T-helper 1 cell (primary cell): ENCODE measurements at regions not wholly inside any gene's neighbourhood (a gene's known extent, or its start where the extent isn't known, plus 50 kb on each side); places are given as distances from the start of the nearest gene placed in this dataset.
"Not testable (repeated sequence)": the region's sequence is repeated elsewhere in the genome, so short reads cannot be mapped to it uniquely, and the experiment has no call there.

ENCODE experiments used
- DNase-seq, 5 donors: peaks; one replicate each; pipeline ENCODE4 v3.0.0-alpha.2; 2012 to 2020

DNA sequence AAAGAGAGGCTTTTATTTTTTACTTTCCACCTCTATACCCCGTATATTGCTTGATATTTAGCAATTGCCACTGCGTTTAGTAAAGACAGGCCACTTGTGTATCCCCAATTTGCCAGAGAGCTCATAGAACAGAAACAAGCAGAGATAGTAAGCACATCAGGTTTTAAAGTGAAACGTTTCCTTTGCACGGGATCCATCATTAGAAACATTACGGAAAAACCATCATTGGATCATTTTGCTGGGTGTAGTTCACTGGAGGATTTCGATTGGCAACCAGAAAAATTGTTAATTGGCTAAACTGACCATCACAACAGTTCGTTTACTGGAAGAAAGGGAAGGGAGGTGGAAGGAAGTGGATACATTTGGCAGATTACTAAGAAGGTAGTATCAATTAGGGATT is 149.4 kb upstream of the STK32A start:
- DNase-seq: no peak

DNA sequence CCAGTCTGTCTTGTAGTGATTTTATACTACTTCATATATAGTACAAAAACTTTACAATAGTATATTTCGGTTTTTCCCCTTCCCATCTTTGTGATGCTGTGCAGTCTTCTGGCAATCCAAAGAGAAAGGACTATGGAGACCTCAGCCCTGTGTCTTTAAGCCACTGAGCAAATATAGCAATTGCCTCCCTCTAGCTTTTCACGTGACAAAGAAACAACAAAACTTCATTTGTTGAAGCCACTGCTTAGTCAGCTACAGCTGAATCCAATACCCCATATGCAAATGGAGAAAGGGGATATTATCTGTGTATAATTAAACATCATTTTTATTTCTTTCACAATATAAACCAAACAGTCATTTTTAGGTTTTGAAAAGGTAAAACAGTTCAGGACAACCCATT is 142.8 kb upstream of the STK32A start:
- no peak for DNase-seq

DNA sequence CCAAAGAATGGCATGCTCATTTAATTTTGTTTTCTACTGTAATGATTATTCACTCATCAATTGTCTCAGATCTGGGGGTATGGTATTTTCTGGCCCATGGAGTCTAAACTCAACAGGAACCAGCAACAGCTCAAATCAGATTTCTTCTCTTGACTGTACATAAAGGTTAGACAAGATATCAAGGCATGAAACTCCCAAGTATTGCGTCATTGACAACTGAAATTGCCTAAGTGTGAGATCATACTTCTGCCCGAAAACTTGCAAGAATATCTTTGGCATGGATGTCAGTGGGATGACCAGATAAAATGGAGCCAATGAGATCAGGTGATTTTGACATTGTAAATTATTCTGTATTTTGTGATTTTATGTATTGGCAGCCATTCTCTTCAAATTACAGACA is 141.7 kb upstream of the STK32A start:
- DNase-seq: no peak

DNA sequence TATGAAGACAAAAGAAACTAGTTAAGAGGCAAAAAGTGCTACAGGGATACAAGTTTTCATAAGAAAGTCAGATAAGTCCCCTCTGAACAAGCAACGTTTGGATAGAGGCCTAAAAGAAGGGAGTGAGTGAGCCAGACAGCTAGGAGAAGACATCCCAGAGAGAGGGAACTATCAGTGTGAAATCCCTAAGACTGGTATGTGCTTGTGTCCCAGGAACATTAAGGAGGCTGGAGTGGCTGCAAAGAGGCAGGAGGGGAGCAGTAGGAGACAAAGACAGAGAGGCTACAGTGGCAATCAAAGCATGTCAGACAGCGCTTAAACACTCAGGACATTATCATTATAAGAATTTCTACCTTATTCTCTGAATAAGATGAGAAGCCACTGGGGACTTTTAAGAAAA is 139.1 kb upstream of the STK32A start:
- no peak for DNase-seq

DNA sequence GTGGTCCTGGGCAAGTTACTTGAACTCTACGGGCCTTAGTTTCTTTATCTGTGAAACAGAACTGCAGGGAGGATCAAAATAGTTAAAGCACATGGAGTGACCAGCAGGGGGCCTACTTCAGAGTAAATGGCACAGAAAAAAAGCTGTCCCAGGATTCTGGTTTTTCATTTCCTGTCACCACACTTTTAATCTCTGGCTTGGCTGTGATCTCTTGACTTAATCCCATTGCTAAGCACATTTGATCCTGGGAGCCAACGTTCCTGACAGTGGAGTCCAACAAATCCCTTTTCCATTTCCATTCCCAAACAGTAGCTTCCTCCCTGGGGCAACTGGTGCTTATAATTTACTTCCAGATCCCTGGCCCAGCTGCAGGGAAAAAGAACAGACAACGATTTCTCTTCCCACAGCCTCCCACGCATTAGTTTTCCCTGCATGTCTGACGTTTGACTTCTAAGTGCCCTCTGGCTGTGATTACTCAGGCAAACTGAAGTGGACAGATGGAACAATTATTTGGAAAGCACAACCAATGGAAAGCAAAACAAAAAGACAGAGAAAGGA is 136.5 kb upstream of the STK32A start:
- no peak for DNase-seq

DNA sequence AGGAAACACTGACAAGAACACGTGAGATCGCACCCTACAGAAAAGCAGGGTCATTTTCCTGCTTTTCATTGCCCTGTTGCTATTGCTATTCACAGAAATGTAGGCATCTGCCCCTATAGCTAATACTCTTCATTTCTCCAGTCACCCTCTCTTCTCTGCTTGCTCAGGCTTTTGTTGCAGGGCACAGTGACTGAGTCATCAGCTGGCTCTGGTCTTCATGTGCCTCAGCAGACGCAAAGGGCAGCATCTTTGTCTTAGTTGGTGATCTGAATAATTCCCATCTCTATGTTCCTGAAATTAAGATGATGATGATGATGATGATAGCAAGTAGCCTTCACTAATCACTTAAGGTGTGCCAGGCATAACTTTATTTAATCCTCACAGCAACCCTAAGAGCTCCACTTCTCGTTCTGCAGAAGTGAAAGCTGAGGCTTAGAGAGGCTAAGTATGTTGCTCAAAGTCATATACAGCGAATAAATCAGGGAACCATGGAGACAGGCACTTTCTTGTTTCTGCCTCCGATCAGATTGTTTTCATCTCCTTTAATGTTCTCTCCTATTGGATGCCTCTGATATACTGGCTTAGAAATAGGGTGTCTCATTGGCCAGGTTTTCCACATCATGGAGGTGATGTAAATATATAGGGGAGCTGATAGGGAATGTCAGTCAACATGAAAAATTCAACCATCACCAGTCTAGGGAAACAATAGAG is 133.0 kb upstream of the STK32A start:
- DNase-seq: no peak

DNA sequence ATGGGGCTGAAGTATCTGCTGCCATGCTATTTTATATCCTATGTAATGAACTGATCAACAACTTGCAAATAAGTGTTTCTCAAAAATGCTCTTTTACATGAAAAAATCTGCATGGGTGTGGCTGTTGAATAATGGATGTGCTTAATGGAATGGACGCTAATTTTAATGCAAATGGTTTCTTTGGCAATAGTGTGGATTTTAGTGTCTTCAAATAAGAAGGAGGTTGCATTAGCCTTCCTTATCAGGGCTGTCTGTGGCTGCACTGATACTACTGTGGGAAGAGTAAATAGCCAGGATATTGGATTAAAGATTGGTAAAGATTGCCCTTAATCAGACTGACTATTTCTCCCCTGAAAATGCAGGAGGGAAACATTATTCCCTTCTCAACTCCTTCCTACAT is 121.9 kb upstream of the STK32A start:
- DNase-seq: no peak

DNA sequence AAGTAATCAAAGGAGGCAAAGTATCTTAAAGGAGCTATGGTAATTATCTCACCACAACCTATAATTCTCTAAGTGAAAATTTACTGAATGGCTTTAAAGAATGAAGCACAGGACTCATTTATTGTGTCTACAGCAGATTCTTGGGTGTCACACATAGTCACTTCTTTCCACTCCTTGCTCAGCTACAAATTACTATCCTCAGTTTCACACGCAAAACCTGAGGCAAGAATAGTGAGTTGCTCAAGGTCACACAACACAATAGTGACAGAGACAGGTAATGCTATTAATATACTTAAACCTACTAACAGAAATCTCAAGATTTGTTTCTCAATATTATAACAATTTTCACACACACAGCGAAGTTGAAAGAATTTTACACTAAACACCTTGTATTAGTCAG is 120.9 kb upstream of the STK32A start:
- no peak for DNase-seq

DNA sequence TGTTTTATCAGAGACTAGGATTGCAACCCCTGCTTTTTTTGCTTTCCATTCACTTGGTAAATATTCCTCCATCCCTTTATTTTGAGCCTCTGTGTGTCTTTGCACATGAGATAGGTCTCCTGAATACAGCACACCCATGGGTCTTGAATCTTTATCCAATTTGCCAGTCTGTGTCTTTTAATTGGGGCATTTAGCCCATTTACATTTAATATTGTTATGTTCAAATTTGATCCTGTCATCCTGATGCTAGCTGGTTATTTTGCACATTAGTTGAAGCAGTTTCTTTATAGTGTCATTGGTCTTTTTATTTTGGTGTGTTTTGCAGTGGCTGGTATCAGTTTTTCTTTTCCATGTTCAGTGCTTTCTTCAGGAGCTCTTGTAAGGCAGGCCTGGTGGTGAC is 95.1 kb upstream of the STK32A start:
- not testable (repeated sequence) for DNase-seq

DNA sequence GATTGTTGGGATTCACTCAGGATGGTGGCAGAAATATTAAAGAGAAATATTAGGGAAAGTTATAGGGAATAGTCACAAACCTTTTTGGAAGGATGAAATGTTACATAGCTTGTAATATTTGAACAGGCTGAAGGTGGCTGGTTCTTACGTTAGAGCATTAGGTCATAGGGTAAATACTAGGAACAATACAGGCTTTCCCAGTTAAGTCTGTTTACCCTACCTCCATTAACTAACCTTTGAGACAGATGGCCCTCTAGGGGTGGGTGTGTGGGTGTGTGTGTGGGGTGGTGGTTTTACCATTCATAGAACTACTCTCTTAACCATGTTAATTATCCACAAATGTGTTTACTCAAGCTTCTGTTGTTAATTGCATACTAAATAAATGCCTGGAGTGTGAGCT is 94.3 kb upstream of the STK32A start:
- no peak for DNase-seq

DNA sequence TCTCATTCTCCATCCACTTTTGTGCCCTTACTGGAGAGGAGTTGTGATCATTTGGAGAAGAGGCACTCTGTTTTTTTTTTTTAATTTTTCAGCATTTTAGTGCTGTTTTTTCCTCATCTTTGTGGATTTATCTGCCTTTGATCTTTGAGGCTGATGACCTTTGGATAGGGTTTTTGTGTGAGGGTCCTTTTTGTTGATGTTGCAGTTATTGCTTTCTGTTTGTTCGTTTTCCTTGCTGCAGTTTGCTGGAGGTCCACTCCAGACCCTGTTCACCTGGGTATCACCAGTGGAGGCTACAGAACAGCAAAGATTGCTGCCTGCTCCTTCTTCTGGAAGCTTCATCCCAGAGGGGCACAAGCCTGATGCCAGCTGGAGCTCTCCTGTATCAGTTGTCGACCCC is 93.2 kb upstream of the STK32A start:
- not testable (repeated sequence) for DNase-seq

DNA sequence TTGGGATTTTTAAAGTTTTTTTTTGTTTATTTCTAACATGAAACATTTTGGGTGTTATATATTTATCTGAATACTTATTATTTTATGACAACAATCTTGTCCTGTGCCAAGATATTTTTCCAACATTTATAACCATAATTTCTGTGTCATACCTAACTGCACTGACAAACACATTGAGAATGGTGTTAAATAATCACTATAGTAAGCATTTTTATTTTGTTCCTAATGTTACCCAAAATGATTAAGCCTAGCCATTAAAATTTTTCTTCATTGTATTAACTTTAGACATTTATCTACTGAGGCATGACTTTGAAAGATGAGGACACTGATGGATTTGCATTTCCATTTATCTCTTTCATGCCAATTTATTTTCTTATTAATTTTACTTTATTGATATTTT is 91.6 kb upstream of the STK32A start:
- no peak for DNase-seq

DNA sequence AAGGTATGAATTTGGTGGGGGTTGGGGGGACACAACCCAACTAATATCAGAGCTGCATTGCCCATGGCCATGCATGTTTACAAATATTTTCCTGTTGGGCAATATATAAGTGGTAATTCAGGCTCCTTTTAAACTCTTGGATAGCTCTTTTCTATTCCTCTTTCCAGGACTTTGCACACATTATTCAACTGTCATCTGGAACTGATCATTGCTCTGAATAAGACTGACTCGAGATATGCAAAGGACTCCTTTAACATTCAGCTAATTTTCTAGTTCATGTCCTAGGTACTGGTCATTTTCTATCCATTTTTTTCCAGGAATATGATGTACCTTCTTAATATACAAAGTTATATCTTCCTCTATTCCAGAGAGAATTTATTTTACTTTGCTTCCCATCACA is 89.5 kb upstream of the STK32A start:
- no peak for DNase-seq

DNA sequence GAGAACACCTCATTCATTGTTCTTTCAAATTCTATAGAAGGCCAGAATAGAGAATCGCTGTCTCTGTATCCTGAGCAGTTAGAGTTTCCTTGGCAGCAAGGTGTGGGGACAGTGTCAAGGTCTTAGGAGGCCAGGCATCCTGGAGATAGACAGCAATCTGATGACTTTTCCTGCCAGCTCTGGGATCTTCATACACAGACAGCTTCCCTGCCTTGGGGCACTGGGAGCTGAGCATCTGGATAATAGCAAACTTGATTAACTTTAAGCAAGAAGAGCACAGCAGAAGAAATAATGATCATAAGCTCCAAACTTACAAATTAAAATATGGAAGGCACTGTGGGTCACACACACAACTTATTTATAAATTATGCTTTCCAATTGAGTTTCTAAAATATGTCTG is 86.1 kb upstream of the STK32A start:
- DNase-seq: no peak

DNA sequence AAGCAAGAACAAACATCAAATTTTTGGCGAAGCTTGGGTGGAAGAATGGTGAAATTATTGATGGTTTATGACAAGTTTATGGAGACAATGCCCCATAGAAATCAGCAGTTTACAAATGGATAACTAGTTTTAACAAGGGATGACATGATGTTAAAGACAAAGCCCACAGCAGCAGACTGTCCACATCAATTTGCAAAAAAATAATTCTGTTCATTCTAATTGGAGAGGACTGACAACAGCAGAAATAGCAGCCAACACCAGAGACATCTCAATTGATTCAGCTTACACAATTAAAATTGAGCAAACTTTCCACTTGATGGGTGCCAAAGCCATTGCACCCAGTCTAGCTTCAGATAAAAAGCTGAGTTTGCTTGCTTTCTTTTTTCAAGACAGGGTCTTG is 82.7 kb upstream of the STK32A start:
- DNase-seq: no peak

DNA sequence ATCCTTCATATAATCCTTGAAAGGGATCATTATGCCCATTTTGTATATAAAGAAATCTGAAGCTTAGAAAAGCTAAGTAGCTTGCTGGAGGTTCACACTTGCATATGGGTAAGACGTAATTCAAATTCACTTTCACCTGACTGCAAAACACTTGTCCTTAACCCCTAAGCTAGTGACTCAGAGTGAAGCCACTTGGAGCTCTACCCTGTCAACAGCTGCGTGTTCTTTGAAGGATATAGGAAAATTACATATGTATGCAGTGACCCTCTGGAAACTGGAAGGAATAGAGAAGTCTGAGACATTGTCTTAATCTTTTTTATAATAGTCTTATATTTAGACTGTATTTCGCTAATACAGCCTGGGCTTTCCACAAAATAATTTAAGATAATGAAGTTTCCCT is 80.0 kb upstream of the STK32A start:
- no peak for DNase-seq

DNA sequence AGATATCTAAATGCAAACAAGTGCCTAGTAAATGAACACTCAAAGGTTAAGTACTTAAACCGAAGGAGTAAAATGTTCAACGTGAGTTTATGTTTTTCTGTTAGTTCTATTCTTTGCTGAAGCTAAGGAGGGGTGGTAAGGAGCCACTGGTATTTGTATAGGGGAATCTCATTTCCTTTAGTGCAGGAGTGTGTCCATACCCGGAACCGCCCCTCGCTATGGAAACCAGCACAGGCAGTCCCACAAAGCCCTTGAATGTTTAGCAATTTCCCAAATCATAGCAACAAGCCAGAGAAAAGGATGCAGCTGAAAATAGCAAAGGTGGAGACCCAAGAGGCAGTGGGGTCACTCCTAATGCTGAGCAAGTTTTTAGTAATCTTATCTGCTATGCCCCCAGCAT is 78.8 kb upstream of the STK32A start:
- no peak for DNase-seq

DNA sequence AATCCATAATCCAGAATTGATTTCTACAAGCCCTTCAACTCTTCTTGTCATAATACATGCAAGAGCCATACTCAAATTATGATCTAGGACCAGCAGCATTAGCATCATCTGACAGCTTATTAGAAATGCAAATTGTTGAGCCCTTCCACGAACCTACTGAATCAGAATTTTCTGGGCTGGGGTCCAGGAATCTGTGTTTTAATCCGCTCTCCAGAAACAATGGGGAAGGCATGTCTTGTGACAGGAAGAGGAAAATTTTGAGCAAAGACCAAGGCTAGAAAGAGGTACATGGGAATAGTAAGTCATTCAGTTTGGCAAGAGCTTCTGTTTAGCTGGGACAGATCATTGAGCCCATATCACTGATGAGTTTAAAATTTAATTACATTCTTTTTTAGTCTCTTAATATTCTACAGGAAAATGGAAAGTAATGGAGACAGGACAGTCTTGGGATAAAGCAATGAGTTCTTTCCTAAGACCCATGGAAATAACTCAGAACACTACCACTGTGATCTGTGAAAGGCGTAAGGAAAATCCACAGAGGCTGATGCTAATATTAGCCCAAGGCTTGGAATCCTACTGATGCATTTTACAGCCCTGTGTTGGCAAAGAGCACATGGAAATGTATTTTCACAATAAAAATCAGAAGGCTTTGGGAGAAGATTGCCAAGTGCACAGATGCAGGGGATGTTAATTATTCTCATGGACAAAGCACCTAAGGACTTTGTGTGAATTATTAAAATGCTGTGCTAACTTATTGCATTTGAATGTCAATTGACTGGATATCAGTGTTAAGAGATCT is 73.7 kb upstream of the STK32A start:
- no peak for DNase-seq

DNA sequence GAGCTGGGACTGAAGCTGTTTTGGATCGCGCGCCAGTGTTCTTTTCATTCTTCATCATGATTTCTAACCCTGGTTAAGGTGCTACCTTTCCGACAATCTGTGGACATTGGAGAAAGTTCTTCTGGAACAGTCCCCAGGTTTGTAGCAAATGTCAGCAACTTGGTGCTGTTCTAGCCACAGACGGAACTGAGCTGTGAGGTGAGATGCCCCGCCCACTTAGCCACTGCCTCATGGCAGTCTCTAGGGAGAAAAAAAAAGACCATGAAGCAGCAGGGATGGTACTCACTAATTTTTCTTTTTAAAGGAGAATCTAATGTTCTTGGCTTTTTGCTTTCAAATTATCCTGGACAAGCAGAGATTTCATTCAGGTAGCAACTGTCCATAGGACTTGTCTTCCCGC is 72.1 kb upstream of the STK32A start:
- no peak for DNase-seq

DNA sequence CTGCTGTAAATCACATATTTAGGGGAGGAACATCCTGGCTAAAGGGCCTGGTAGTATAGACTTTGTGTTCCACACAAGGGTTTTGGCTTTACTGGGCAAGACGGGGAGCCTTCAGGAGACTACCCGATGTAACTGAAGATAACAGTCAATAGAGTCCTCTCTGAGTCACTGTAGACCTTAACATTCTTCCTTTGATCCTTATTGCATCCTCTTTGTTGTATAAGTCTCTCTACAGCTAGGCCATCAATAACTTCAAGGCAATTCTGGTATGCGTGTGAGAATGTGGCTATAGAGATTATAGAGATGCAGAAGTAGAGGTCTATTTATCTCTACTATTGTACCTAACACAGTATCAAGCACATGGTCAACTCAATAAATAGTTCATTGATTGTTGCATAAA is 67.3 kb upstream of the STK32A start:
- no peak for DNase-seq

DNA sequence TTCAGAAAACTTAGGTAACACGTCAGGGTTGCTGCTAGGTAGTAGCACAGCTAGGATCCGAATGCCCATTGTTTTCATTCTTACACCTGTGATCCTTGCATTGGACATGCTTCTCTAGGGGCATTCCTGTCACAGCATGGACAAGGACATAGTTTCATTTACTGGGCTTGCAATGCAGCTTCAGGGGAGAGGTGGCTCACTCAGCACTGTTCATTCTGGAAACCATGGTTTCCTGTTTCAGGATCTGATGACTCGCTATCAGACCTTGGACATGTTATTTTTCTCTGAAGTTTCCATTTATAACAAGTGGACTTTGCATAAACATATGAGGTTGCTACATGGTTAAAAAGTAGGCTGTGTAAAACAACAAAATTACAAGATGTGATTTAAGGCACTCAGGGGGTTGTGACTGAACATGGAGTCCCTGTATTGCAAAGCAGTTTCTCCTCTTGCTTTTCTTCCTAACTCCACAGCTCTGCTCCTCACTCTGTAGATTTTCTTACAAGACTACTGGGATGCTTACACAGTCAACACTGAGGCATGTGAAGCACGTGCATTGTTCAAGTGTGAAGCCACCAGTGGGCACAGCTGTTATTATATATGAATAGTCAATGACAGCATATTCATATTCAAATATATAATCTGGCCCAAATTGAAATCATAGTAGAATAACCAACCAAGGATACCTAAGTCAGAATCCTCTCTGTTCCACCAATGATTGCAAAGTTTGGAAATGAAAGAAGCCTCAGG is 66.1 kb upstream of the STK32A start:
- DNase-seq: no peak

DNA sequence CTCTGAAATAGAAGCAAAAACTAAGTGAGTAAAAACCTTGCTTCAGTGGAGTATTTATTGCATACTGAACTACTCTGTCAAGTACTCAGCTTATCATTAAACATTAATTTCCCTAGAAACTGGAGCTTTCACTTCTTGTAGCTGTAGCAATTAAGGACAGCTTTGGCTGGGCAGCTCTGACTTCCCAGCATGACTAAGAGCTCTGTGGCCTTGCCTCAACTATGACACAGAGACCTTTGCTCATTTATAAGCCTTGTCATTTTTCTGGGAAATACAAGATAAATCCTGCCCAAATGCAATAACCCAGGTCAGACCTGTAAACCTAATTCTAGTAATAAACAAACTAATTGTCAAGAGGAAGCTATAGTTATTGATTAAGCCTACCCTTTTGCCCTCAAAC is 65.4 kb upstream of the STK32A start:
- DNase-seq: no peak

DNA sequence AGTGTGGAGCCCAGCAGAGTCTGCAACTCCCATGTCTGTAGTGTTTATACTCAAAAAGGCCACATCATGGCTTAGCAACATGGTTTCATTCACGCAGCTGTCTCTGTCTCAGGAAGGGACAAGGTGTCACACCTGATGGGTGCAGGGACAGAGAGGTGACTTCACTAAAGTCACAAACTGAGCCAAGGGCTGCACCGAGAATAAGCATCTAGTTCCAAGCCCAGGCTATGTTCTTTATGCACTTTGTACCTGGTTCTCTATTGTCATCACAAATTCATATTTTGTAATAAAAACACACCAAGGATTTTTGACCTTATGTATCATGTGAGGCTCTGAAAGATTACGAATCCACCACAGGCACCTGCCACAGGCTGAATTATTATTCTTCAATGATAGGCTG is 64.9 kb upstream of the STK32A start:
- no peak for DNase-seq

DNA sequence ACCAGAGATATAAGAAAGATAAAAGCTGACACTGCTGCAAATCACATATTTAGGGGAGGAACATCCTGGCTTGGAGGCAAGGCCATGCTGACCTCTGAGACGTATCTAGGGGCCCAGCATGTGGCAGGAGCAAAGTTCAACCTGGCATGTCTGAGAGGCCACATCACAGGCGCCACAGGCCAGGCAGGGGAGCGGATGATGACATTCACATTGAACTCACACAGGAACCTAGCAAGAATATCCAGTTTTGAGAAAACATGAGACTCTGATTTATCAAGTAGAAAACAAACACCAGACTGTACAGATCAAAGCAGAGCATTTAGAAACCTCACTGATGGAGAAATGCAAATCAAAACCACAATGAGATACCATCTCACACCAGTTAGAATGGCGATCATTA is 64.2 kb upstream of the STK32A start:
- no peak for DNase-seq
